ENCODE measurements at regions not wholly inside any gene's neighbourhood (a gene's known extent, or its start where the extent isn't known, plus 50 kb on each side); places are given as distances from the start of the nearest gene placed in this dataset.

DNA sequence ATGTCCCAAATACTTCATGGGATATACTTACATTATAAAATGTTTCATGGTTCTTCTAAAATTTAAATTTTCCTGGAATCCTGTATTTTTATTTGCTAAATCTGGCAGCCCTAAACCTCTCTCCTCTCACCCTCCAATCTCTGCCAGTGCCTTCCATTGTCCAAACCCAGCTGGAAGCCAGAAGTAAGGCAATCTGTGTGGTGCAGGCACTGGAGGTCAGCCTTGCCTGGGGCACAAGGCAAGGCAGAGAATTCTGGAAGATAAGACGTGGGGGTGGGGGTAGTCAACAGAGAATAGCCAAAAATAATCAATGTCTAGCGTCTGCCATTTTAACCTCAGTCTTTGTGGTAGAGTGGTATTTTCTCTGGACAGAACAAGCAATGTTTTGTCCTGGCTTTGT lies 381.7 kb downstream of the GPAM start:
- no peak for DNase-seq (ENCODE audit: low read depth in 1 of 2, low spot score in 1 of 2)
- ATAC-seq = no peak
- Histone ChIP-seq H3K4me3 (no peak overlapping the region), H3K4me2 (no peak overlapping the region), H3K27ac (no peak overlapping the region), H3K9me3 (no peaks in the 10 kb centered on the region), H3K4me1 (no peaks in the 10 kb centered on the region)
- ChIA-PET POLR2A (no interaction called here), CTCF (interaction anchor here (0.6 kb wide), 1 partner anchor 11 kb away, joined by 3 read pairs; no protein-coding TSS in a partner anchor)
- TF ChIP-seq POLR2AphosphoS2 (conservative IDR thresholded peaks at IDR 0.05; ENCODE audit: low read length) = no peak
- no peak for TF ChIP-seq HEYL (CRISPR knock-in tag; IDR thresholded peaks at IDR 0.05)
- no peak for TF ChIP-seq CBX8 (IDR thresholded peaks at IDR 0.05)
- WGBS (ENCODE audit: missing lambda C conversion rate) = 3% methylated on average over 2 of the region's 2 CpGs
- FAIRE-seq = no peak

DNA sequence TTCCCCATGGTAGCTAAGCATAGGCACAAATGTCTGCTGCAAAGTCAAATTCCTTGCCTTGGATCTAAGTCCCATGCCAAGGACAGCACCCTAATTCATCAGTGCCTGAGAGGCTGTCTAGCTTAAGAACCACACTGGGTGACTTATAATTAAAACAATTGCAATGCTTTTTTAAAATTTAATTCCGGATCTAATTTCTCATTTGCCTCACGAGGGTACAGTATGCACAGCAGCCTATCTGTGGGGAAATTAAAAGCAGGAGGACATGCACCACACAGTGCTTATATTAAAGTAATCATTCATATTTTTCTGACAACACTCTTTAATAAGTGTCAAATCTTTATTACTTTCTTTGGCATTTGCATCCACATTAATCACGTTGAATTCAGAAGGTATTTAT lies 378.8 kb downstream of the GPAM start:
- ChIA-PET CTCF (no interaction called here), POLR2A (no interaction called here)
- no peak overlapping the region for H3K4me3 ChIP-seq
- no peaks in the 10 kb centered on the region for H3K9me3 ChIP-seq
- no peak overlapping the region for H3K4me2 ChIP-seq
- no peak for TF ChIP-seq HEYL (CRISPR knock-in tag; IDR thresholded peaks at IDR 0.05)
- TF ChIP-seq ZFP36 (IDR thresholded peaks at IDR 0.05; ENCODE audit: borderline replicate concordance, partially characterized antibody) = no peak
- no peak for TF ChIP-seq EHMT2 (IDR thresholded peaks at IDR 0.05; ENCODE audit: low read depth)
- no peak for TF ChIP-seq FOXS1 (CRISPR knock-in tag; IDR thresholded peaks at IDR 0.05)
- TF ChIP-seq, protein P1, sequence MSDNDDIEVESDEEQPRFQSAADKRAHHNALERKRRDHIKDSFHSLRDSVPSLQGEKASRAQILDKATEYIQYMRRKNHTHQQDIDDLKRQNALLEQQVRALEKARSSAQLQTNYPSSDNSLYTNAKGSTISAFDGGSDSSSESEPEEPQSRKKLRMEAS (IDR thresholded peaks at IDR 0.05) = no peak
- TF ChIP-seq CEBPB (IDR thresholded peaks at IDR 0.05) = no peak
- no peak for TF ChIP-seq HOXA7 (CRISPR knock-in tag; IDR thresholded peaks at IDR 0.05)
- TF ChIP-seq KDM5A (IDR thresholded peaks at IDR 0.05) = no peak
- TF ChIP-seq, protein P2, sequence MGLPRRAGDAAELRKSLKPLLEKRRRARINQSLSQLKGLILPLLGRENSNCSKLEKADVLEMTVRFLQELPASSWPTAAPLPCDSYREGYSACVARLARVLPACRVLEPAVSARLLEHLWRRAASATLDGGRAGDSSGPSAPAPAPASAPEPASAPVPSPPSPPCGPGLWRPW (IDR thresholded peaks at IDR 0.05) = no peak
- TF ChIP-seq, protein P3, sequence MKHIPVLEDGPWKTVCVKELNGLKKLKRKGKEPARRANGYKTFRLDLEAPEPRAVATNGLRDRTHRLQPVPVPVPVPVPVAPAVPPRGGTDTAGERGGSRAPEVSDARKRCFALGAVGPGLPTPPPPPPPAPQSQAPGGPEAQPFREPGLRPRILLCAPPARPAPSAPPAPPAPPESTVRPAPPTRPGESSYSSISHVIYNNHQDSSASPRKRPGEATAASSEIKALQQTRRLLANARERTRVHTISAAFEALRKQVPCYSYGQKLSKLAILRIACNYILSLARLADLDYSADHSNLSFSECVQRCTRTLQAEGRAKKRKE (CRISPR knock-in tag; IDR thresholded peaks at IDR 0.05; ENCODE audit: low read depth) = no peak
- 2% methylated on average over 3 of the region's 3 CpGs for WGBS (ENCODE audit: missing lambda C conversion rate)
- DNase-seq (ENCODE audit: low read depth in 1 of 2, low spot score in 1 of 2) (no peak), FAIRE-seq (no peak), ATAC-seq (no peak)
- no peaks in the 10 kb centered on the region for H3K4me1 ChIP-seq
- no peak overlapping the region for H3K27ac ChIP-seq

- Histone ChIP-seq H3K4me2 (no peak overlapping the region), H3K4me3 (no peak overlapping the region), H3K4me1 (no peaks in the 10 kb centered on the region), H3K27ac (no peak overlapping the region), H3K9me3 (no peaks in the 10 kb centered on the region)
- POLR2A ChIA-PET = no interaction called here
- no peak for DNase-seq (ENCODE audit: low read depth in 1 of 2, low spot score in 1 of 2)
- no peak for ATAC-seq
- TF ChIP-seq MAFK (IDR thresholded peaks at IDR 0.05; ENCODE audit: partially characterized antibody) (peak; percentile 81), CBX2 (IDR thresholded peaks at IDR 0.05; ENCODE audit: borderline replicate concordance, low read depth) (no peak)
- no peak for FAIRE-seq
- WGBS (ENCODE audit: missing lambda C conversion rate) = 14% methylated on average over 3 of the region's 3 CpGs
- CTCF ChIA-PET = no interaction called here
Measured at GRCh38 chr10:111811517-111811916, 372.0 kb downstream of the GPAM start.

DNA sequence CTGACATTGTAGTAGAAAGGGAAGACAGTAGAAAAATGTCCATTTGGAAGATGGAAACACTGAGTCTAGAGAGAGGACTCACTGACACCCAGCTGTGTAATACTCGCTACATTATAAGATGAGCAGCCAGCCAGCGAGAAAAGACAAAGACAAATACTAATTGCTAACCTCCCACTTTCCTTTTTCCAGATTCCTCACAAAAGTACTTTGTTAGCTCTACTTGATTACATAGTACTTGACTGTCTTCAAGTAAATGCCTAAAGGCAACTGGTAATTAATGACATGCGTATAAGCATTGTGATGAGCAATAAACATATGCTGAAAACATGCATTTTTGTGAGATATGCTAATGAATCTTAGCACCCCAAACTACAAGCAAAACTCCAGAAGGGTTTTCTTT lies 363.1 kb downstream of the GPAM start:
- TF ChIP-seq CBX2 (IDR thresholded peaks at IDR 0.05; ENCODE audit: borderline replicate concordance, low read depth) (no peak), NR3C1 (IDR thresholded peaks at IDR 0.05) (no peak), PBX3 (IDR thresholded peaks at IDR 0.05) (no peak), CEBPB (IDR thresholded peaks at IDR 0.05) (no peak), RFX5 (IDR thresholded peaks at IDR 0.05) (no peak)
- Histone ChIP-seq H3K4me3 (no peak overlapping the region), H3K9me3 (no peaks in the 10 kb centered on the region), H3K4me2 (no peak overlapping the region), H3K27ac (no peak overlapping the region), H3K4me1 (no peaks in the 10 kb centered on the region)
- DNase-seq (ENCODE audit: low read depth in 1 of 2, low spot score in 1 of 2) (no peak), FAIRE-seq (no peak), ATAC-seq (no peak)
- CTCF ChIA-PET = no interaction called here
- POLR2A ChIA-PET = no interaction called here
- WGBS (ENCODE audit: missing lambda C conversion rate) = 8% methylated on average over 3 of the region's 3 CpGs
